ENCODE measurements at regions not wholly inside any gene's neighbourhood (a gene's known extent, or its start where the extent isn't known, plus 50 kb on each side); places are given as distances from the start of the nearest gene placed in this dataset.

- Mint-ChIP-seq H3K4me1 (no peaks in the 10 kb centered on the region), H3K9me3 (peaks cover 0 to 26% (median 0%) of the 10 kb centered on the region in 11 donors), H3K4me3 (no peak overlapping the region), H3K27ac (no peak overlapping the region), H3K27me3 (no peaks in the 10 kb centered on the region), H3K36me3 (no peaks in the 10 kb centered on the region)
- no peaks in the 10 kb centered on the region for H3K9me3 ChIP-seq (ENCODE audit: control insufficient read depth in 2 of 3, low read length in 3 of 3)
- ChIA-PET POLR2A (no interaction called here), CTCF (no interaction called here)
- no peak overlapping the region for H3K4me3 ChIP-seq (ENCODE audit: low read length)
- intact Hi-C loops (cut with micrococcal nuclease) = no loop called here
- H3K36me3 ChIP-seq (ENCODE audit: control insufficient read depth in 2 of 3, insufficient read depth in 3 of 3, low read length in 3 of 3) = no peaks in the 10 kb centered on the region
- no peaks in the 10 kb centered on the region for H3K27me3 ChIP-seq (ENCODE audit: control insufficient read depth in 2 of 2, insufficient read depth in 2 of 2, low read length in 2 of 2)
- no peak overlapping the region for H3K27ac ChIP-seq (ENCODE audit: low read depth, low read length)
- DNase-seq (no peak), ATAC-seq (no peak)
- no peaks in the 10 kb centered on the region for H3K4me1 ChIP-seq (ENCODE audit: control insufficient read depth in 2 of 2, insufficient read depth in 2 of 2, low read length in 2 of 2)
Measured at GRCh38 chr3:117616227-117616626, 906.6 kb downstream of the TUSC7 start.

DNA sequence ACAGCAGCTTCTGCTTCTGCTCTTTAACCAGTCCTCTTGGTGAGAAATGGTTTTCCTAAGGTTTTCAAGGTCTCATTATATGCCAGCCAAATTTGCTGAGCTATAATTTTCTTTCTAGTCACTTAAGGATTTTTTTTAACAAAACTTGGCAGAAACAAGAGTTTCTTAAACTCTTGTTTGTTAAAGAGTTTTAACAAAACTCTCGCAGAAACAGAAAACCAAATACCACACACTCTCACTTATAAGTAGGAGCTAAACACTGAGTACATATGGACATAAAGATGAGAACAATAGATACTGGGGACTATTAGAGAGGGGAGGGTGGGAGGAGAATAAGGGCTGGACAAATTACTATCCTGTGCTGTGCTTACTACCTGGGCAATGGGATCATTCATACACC is 908.3 kb downstream of the TUSC7 start:
- H3K27me3 ChIP-seq (ENCODE audit: control insufficient read depth in 2 of 2, insufficient read depth in 2 of 2, low read length in 2 of 2) = no peaks in the 10 kb centered on the region
- H3K4me1 ChIP-seq (ENCODE audit: control insufficient read depth in 2 of 2, insufficient read depth in 2 of 2, low read length in 2 of 2) = no peaks in the 10 kb centered on the region
- peaks cover 0 to 3% (median 0%) of the 10 kb centered on the region in 3 experiments for H3K9me3 ChIP-seq (ENCODE audit: control insufficient read depth in 2 of 3, low read length in 3 of 3)
- Mint-ChIP-seq H3K27ac (no peak overlapping the region), H3K9me3 (peaks cover 0 to 37% (median 0%) of the 10 kb centered on the region in 11 donors), H3K4me1 (no peaks in the 10 kb centered on the region), H3K27me3 (no peaks in the 10 kb centered on the region), H3K4me3 (no peak overlapping the region), H3K36me3 (no peaks in the 10 kb centered on the region)
- intact Hi-C loops (cut with micrococcal nuclease) = no loop called here
- POLR2A ChIA-PET = no interaction called here
- no peak overlapping the region for H3K4me3 ChIP-seq (ENCODE audit: low read length)
- no peak for DNase-seq
- no peak overlapping the region for H3K27ac ChIP-seq (ENCODE audit: low read depth, low read length)
- H3K36me3 ChIP-seq (ENCODE audit: control insufficient read depth in 2 of 3, insufficient read depth in 3 of 3, low read length in 3 of 3) = no peaks in the 10 kb centered on the region
- no peak for ATAC-seq
- CTCF ChIA-PET = no interaction called here

DNA sequence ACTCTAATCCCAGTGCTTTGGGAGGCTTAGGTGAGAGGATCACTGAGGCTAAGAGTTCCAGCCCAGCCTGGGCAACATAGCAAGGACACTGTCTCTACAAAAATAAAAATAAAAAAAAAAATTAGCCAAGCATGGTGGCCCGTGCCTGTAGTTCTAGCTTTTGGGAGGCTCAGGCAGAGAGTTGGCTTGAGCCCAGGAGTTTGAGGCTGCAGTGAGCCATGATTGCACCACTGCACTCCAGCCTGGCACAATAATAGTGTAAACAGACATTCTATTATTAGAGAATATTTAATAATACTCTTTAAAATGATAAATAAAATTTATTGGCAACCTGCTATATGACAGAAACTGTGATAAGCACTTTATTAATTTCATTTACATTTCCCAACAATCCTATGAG is 908.9 kb downstream of the TUSC7 start:
- H3K4me3 ChIP-seq (ENCODE audit: low read length) = no peak overlapping the region
- Mint-ChIP-seq H3K9me3 (peaks cover 0 to 37% (median 0%) of the 10 kb centered on the region in 11 donors), H3K27ac (no peak overlapping the region), H3K27me3 (no peaks in the 10 kb centered on the region), H3K4me3 (no peak overlapping the region), H3K36me3 (no peaks in the 10 kb centered on the region), H3K4me1 (no peaks in the 10 kb centered on the region)
- peaks cover 0 to 3% (median 0%) of the 10 kb centered on the region in 3 experiments for H3K9me3 ChIP-seq (ENCODE audit: control insufficient read depth in 2 of 3, low read length in 3 of 3)
- no peak overlapping the region for H3K27ac ChIP-seq (ENCODE audit: low read depth, low read length)
- H3K36me3 ChIP-seq (ENCODE audit: control insufficient read depth in 2 of 3, insufficient read depth in 3 of 3, low read length in 3 of 3) = no peaks in the 10 kb centered on the region
- H3K4me1 ChIP-seq (ENCODE audit: control insufficient read depth in 2 of 2, insufficient read depth in 2 of 2, low read length in 2 of 2) = no peaks in the 10 kb centered on the region
- intact Hi-C loops (cut with micrococcal nuclease) = no loop called here
- ChIA-PET POLR2A (no interaction called here), CTCF (no interaction called here)
- no peak for ATAC-seq
- no peaks in the 10 kb centered on the region for H3K27me3 ChIP-seq (ENCODE audit: control insufficient read depth in 2 of 2, insufficient read depth in 2 of 2, low read length in 2 of 2)
- no peak for DNase-seq

GRCh38 chr3:117619805-117620204 is 910.2 kb downstream of the TUSC7 start:
- no peaks in the 10 kb centered on the region for H3K27me3 Mint-ChIP-seq
- ChIA-PET POLR2A (no interaction called here), CTCF (no interaction called here)
- DNase-seq (no peak), ATAC-seq (no peak)
- H3K4me1 Mint-ChIP-seq = no peaks in the 10 kb centered on the region
- Histone ChIP-seq H3K4me3 (ENCODE audit: low read length) (no peak overlapping the region), H3K27me3 (ENCODE audit: control insufficient read depth in 2 of 2, insufficient read depth in 2 of 2, low read length in 2 of 2) (no peaks in the 10 kb centered on the region), H3K9me3 (ENCODE audit: control insufficient read depth in 2 of 3, low read length in 3 of 3) (peaks cover 0 to 3% (median 0%) of the 10 kb centered on the region in 3 experiments), H3K4me1 (ENCODE audit: control insufficient read depth in 2 of 2, insufficient read depth in 2 of 2, low read length in 2 of 2) (no peaks in the 10 kb centered on the region), H3K36me3 (ENCODE audit: control insufficient read depth in 2 of 3, insufficient read depth in 3 of 3, low read length in 3 of 3) (no peaks in the 10 kb centered on the region), H3K27ac (ENCODE audit: low read depth, low read length) (no peak overlapping the region)
- H3K9me3 Mint-ChIP-seq = peaks cover 0 to 32% (median 0%) of the 10 kb centered on the region in 11 donors
- no peak overlapping the region for H3K27ac Mint-ChIP-seq
- H3K36me3 Mint-ChIP-seq = no peaks in the 10 kb centered on the region
- H3K4me3 Mint-ChIP-seq = no peak overlapping the region
- intact Hi-C loops (cut with micrococcal nuclease) = no loop called here

DNA sequence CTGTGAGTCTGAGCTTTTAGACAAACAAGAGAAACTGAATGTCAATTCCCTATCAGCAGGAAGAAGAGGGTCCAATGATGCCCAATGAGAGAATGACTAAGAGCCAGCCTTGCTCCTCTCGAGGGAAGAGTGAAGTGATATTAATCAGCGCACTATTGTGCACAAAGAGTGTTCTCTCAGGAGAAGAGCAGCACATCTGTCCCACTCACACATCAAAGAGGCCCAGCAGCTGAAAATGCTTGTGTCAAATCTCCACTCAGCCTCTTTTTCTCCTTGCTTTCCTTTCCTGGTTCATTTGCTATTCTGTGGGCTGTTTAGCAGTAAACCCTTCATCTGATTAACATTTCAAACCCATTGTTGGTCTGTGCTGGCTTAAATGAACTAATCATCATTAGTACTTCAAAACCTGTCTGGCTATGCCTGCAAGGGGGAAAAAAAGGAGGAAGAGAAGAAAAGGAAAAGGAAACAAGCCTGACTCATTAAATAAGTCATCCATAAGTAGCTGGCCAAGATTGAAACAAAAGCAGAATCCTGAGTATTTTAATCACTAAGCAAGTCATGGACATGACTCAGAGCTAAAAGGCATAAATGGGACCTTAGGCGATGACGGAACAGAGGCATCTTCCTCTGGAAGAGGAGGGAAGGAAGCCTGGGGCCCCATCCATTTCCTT is 912.7 kb downstream of the TUSC7 start:
- CTCF ChIA-PET = no interaction called here
- Histone ChIP-seq H3K4me1 (ENCODE audit: control insufficient read depth in 2 of 2, insufficient read depth in 2 of 2, low read length in 2 of 2) (no peaks in the 10 kb centered on the region), H3K27me3 (ENCODE audit: control insufficient read depth in 2 of 2, insufficient read depth in 2 of 2, low read length in 2 of 2) (no peaks in the 10 kb centered on the region), H3K9me3 (ENCODE audit: control insufficient read depth in 2 of 3, low read length in 3 of 3) (peaks cover 0 to 3% (median 0%) of the 10 kb centered on the region in 3 experiments), H3K4me3 (ENCODE audit: low read length) (no peak overlapping the region), H3K36me3 (ENCODE audit: control insufficient read depth in 2 of 3, insufficient read depth in 3 of 3, low read length in 3 of 3) (no peaks in the 10 kb centered on the region), H3K27ac (ENCODE audit: low read depth, low read length) (no peak overlapping the region)
- Mint-ChIP-seq H3K27ac (no peak overlapping the region), H3K36me3 (no peaks in the 10 kb centered on the region), H3K9me3 (peaks cover 0 to 19% (median 0%) of the 10 kb centered on the region in 11 donors), H3K27me3 (no peaks in the 10 kb centered on the region), H3K4me1 (no peaks in the 10 kb centered on the region), H3K4me3 (no peak overlapping the region)
- POLR2A ChIA-PET = no interaction called here
- DNase-seq = no peak
- intact Hi-C loops (cut with micrococcal nuclease) = no loop called here
- ATAC-seq = no peak

- Histone ChIP-seq H3K4me1 (ENCODE audit: control insufficient read depth in 2 of 2, insufficient read depth in 2 of 2, low read length in 2 of 2) (no peaks in the 10 kb centered on the region), H3K4me3 (ENCODE audit: low read length) (no peak overlapping the region)
- H3K36me3 Mint-ChIP-seq = no peaks in the 10 kb centered on the region
Measured at GRCh38 chr3:117624424-117624823, 914.8 kb downstream of the TUSC7 start.

DNA sequence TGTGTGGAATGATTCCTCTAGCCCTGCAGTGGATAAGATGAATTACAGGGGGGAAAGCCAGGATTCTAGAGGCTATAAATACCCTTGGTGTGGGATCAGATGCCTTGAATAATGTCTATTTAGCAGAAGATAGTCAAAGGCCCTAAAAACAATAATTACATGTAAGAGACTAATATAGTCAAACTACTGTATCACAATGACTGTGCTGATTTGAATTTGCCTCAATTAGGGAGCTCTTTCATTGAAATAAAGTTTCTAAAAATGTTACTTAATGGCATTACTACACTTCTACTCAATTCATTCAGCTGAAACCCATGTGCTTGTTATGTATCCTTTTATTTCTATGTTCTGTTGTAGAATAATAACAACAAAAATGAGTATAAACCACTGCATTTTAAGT is 915.6 kb downstream of the TUSC7 start:
- H3K36me3 Mint-ChIP-seq = no peaks in the 10 kb centered on the region
- H3K4me1 Mint-ChIP-seq = no peaks in the 10 kb centered on the region
- intact Hi-C loops (cut with micrococcal nuclease) = no loop called here
- POLR2A ChIA-PET = no interaction called here
- ATAC-seq (no peak), DNase-seq (no peak)
- H3K27ac Mint-ChIP-seq = no peak overlapping the region
- H3K27ac ChIP-seq (ENCODE audit: low read depth, low read length) = no peak overlapping the region
- peaks cover 0 to 3% (median 0%) of the 10 kb centered on the region in 3 experiments for H3K9me3 ChIP-seq (ENCODE audit: control insufficient read depth in 2 of 3, low read length in 3 of 3)
- no peak overlapping the region for H3K4me3 ChIP-seq (ENCODE audit: low read length)
- CTCF ChIA-PET = no interaction called here
- no peaks in the 10 kb centered on the region for H3K27me3 ChIP-seq (ENCODE audit: control insufficient read depth in 2 of 2, insufficient read depth in 2 of 2, low read length in 2 of 2)
- peaks cover 0 to 10% (median 0%) of the 10 kb centered on the region in 11 donors for H3K9me3 Mint-ChIP-seq
- H3K36me3 ChIP-seq (ENCODE audit: control insufficient read depth in 2 of 3, insufficient read depth in 3 of 3, low read length in 3 of 3) = no peaks in the 10 kb centered on the region
- H3K4me1 ChIP-seq (ENCODE audit: control insufficient read depth in 2 of 2, insufficient read depth in 2 of 2, low read length in 2 of 2) = no peaks in the 10 kb centered on the region
- no peak overlapping the region for H3K4me3 Mint-ChIP-seq
- H3K27me3 Mint-ChIP-seq = no peaks in the 10 kb centered on the region

More at GRCh38 chr3:117624424-117624823, 914.8 kb downstream of the TUSC7 start:
- no peaks in the 10 kb centered on the region for H3K4me1 Mint-ChIP-seq
- CTCF ChIA-PET = no interaction called here
- ATAC-seq = no peak
- H3K27ac Mint-ChIP-seq = no peak overlapping the region
- no peak overlapping the region for H3K27ac ChIP-seq (ENCODE audit: low read depth, low read length)
- H3K36me3 ChIP-seq (ENCODE audit: control insufficient read depth in 2 of 3, insufficient read depth in 3 of 3, low read length in 3 of 3) = no peaks in the 10 kb centered on the region
- H3K4me3 Mint-ChIP-seq = no peak overlapping the region
- H3K9me3 ChIP-seq (ENCODE audit: control insufficient read depth in 2 of 3, low read length in 3 of 3) = peaks cover 0 to 3% (median 0%) of the 10 kb centered on the region in 3 experiments
- no peaks in the 10 kb centered on the region for H3K27me3 ChIP-seq (ENCODE audit: control insufficient read depth in 2 of 2, insufficient read depth in 2 of 2, low read length in 2 of 2)
- no peaks in the 10 kb centered on the region for H3K27me3 Mint-ChIP-seq
- H3K9me3 Mint-ChIP-seq = peaks cover 0 to 15% (median 0%) of the 10 kb centered on the region in 11 donors
- no peak for DNase-seq
- intact Hi-C loops (cut with micrococcal nuclease) = no loop called here
- POLR2A ChIA-PET = no interaction called here

All from naive thymus-derived CD4-positive, alpha-beta T cell (primary cell).